GM23338 (cell line): ENCODE measurements at regions not wholly inside any gene's neighbourhood (a gene's known extent, or its start where the extent isn't known, plus 50 kb on each side); places are given as distances from the start of the nearest gene placed in this dataset.

Source experiments
- ATAC-seq: fragments of 200-7000 bp; cut with Tn5 transposase; 3 replicates; pipeline ENCODE4 v1.9.1; 2020
- DNase-seq: peaks from one replicate; pipeline ENCODE4 v3.0.0-alpha.2; 2015; ENCODE audit warnings: low spot score
- H2AFZ ChIP-seq: fragments of 200-600 bp; sonication (generic); 2 replicates; pipeline ENCODE4 v1.8.0; 2016; ENCODE audit warnings: antibody characterized with exemption, mild to moderate bottlenecking, moderate library complexity
- H3F3A ChIP-seq: fragments of 200-600 bp; sonication (generic); replicated peaks from 2 replicates; pipeline ENCODE4 v1.8.0; 2017; ENCODE audit warnings: antibody characterized with exemption, mixed run types, low read depth
- H3K27ac ChIP-seq: fragments of 200-600 bp; sonication (generic); 2 replicates; pipeline ENCODE4 v1.6.1; 2016; ENCODE audit warnings: low read depth
- H3K27me3 ChIP-seq: fragments of 200-600 bp; sonication (generic); 2 replicates; pipeline ENCODE4 v1.8.0; 2016; ENCODE audit warnings: mild to moderate bottlenecking, mixed run types, moderate library complexity; ENCODE audit not compliant: insufficient read depth
- H3K36me3 ChIP-seq: fragments of 200-600 bp; sonication (generic); 2 replicates; pipeline ENCODE4 v1.8.0; 2016; ENCODE audit warnings: mild to moderate bottlenecking; ENCODE audit not compliant: insufficient read depth
- H3K4me1 ChIP-seq: fragments of 200-600 bp; sonication (generic); 2 replicates; pipeline ENCODE4 v1.8.0; 2016; ENCODE audit warnings: mild to moderate bottlenecking, moderate library complexity; ENCODE audit not compliant: insufficient read depth
- H3K4me2 ChIP-seq: fragments of 200-600 bp; sonication (generic); 2 replicates; pipeline ENCODE4 v1.7.1; 2017; ENCODE audit warnings: mixed run types
- H3K4me3 ChIP-seq: fragments of 200-600 bp; sonication (generic); 2 replicates; pipeline ENCODE4 v1.6.1; 2016; ENCODE audit warnings: mixed run types
- H3K79me2 ChIP-seq: fragments of 200-600 bp; sonication (generic); replicated peaks from 2 replicates; pipeline ENCODE4 v1.8.0; 2017; ENCODE audit warnings: mild to moderate bottlenecking; ENCODE audit not compliant: insufficient read depth
- H3K9me2 ChIP-seq: fragments of 200-600 bp; sonication (generic); 2 replicates; pipeline ENCODE4 v1.8.0; 2017; ENCODE audit not compliant: insufficient read depth
- H4K20me1 ChIP-seq: fragments of 200-600 bp; sonication (generic); replicated peaks from 2 replicates; pipeline ENCODE4 v1.8.0; 2017; ENCODE audit warnings: mild to moderate bottlenecking; ENCODE audit not compliant: insufficient read depth
- H3K27ac Mint-ChIP-seq: 2 replicates; pipeline ENCODE4 v1.8.0; 2020; ENCODE audit warnings: inconsistent platforms, mild to moderate bottlenecking, moderate library complexity, mixed read lengths
- H3K27me3 Mint-ChIP-seq: 3 replicates; pipeline ENCODE4 v1.8.0; 2022; ENCODE audit warnings: low read depth, mild to moderate bottlenecking, moderate library complexity, mixed read lengths, inconsistent platforms; ENCODE audit not compliant: insufficient read depth, poor library complexity
- H3K36me3 Mint-ChIP-seq: 3 replicates; pipeline ENCODE4 v1.8.0; 2021; ENCODE audit warnings: low read depth, mild to moderate bottlenecking, inconsistent platforms, moderate library complexity, mixed read lengths
- H3K4me1 Mint-ChIP-seq: 3 replicates; pipeline ENCODE4 v1.8.0; 2020; ENCODE audit warnings: mild to moderate bottlenecking, inconsistent platforms, mixed read lengths
- H3K4me3 Mint-ChIP-seq: 3 replicates; pipeline ENCODE4 v1.8.0; 2021; ENCODE audit warnings: moderate library complexity, mild to moderate bottlenecking, inconsistent platforms, mixed read lengths
- H3K9me3 Mint-ChIP-seq: 3 replicates; pipeline ENCODE4 v1.8.0; 2020; ENCODE audit warnings: moderate library complexity, mild to moderate bottlenecking, inconsistent platforms, mixed read lengths
- CREB1 ChIP-seq: fragments of 250-450 bp; sonication (Bioruptor Pico); IDR thresholded peaks from 2 replicates; pipeline ENCODE4 v1.5.0; 2020; ENCODE audit warnings: low read depth, mild to moderate bottlenecking, moderate library complexity
- EZH2 ChIP-seq: fragments of 200-600 bp; sonication (generic); IDR thresholded peaks from one replicate; pipeline ENCODE4 v1.8.0; 2017; ENCODE audit warnings: antibody characterized with exemption, mild to moderate bottlenecking, low read depth; ENCODE audit not compliant: unreplicated experiment
- EZH2phosphoT487 ChIP-seq: fragments of 200-600 bp; sonication (generic); IDR thresholded peaks from one replicate; pipeline ENCODE4 v1.8.1; 2018; ENCODE audit warnings: antibody characterized with exemption; ENCODE audit not compliant: unreplicated experiment
- JUNB ChIP-seq: IDR thresholded peaks from one replicate; pipeline ENCODE4 v1.6.1; 2016; ENCODE audit warnings: antibody characterized with exemption; ENCODE audit not compliant: unreplicated experiment
- NANOG ChIP-seq: IDR thresholded peaks from 2 replicates; pipeline ENCODE4 v1.6.1; 2016; ENCODE audit warnings: antibody characterized with exemption, borderline replicate concordance
- POLR2AphosphoS5 ChIP-seq: IDR thresholded peaks from 2 replicates; pipeline ENCODE4 v1.6.1; 2016; ENCODE audit warnings: antibody characterized with exemption, low read depth
- STAT1 ChIP-seq: IDR thresholded peaks from one replicate; pipeline ENCODE4 v1.6.1; 2016; ENCODE audit warnings: antibody characterized with exemption; ENCODE audit not compliant: unreplicated experiment
- ZNF114 ChIP-seq: fragments of 250-450 bp; sonication (Bioruptor Pico); IDR thresholded peaks from 2 replicates; pipeline ENCODE4 v1.5.0; 2020; ENCODE audit warnings: mild to moderate bottlenecking, moderate library complexity
- ZNF331 ChIP-seq: fragments of 250-450 bp; sonication (Bioruptor Pico); IDR thresholded peaks from 2 replicates; pipeline ENCODE4 v1.5.0; 2020; ENCODE audit warnings: low read depth, mild to moderate bottlenecking, moderate library complexity
- TF ChIP-seq, protein P1 (sequence below): fragments of 250-450 bp; sonication (Bioruptor Pico); IDR thresholded peaks from 2 replicates; pipeline ENCODE4 v1.5.0; 2020; ENCODE audit warnings: mild to moderate bottlenecking, moderate library complexity
- TF ChIP-seq, protein P2 (sequence below): IDR thresholded peaks from 2 replicates; pipeline ENCODE4 v1.6.1; 2016; ENCODE audit warnings: antibody characterized with exemption
- TF ChIP-seq, protein P3 (sequence below), 2 experiments: fragments of 200-600 bp in 1 of 2; sonication (generic) in 1 of 2; conservative IDR thresholded peaks; 2 replicates each; pipeline versions ENCODE4 v1.5.1 to v1.6.1; 2016 to 2017; ENCODE audit warnings: antibody characterized with exemption in 2 of 2, low read depth in 2 of 2, mild to moderate bottlenecking in 2 of 2, moderate library complexity in 1 of 2
- TF ChIP-seq, protein P4 (sequence below): IDR thresholded peaks from one replicate; pipeline ENCODE4 v1.6.1; 2018; ENCODE audit warnings: antibody characterized with exemption; ENCODE audit not compliant: unreplicated experiment

DNA sequence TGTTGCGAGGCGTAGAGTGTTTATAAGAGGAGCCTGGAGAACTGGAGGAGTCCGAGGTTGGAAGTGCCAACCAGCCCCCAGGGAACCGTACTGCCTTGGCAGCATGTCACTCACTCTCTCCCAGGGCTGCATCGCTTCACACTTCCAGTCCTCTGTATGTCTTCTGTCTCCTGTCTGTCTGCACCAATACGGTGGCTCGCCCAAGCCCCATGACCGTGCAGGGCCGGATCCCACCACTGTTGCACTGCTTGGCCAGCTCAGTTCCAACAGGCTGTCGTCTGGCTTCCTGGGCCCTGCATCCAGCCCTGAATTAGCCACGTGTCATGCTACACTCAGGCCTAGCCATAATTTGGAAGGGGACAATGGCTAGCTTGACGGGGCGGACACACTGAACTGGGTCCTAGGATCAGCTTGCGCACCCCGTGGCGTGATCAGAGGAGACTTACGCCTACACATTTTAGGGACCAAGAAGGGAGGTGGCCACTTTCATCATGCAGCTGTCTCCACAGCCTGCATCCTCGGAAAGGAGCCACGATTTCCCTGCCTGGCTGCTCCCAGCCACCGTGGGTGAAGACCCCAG, 147.1 kb downstream of the URI1 start:
- Histone ChIP-seq H4K20me1 (no peaks in the 10 kb centered on the region), H3K4me1 (no peaks in the 10 kb centered on the region), H3K27ac (no peak overlapping the region), H3K27me3 (no peaks in the 10 kb centered on the region), H3K4me2 (no peak overlapping the region), H3K36me3 (no peaks in the 10 kb centered on the region), H3F3A (no peaks in the 10 kb centered on the region), H3K4me3 (no peak overlapping the region), H2AFZ (no peak overlapping the region), H3K9me2 (peaks cover 5% of the 10 kb centered on the region; the same call in 1 of the 2 replicates), H3K79me2 (no peaks in the 10 kb centered on the region)
- no peak for TF ChIP-seq ZNF114 (CRISPR knock-in tag)
- TF ChIP-seq ZNF331 (CRISPR knock-in tag), result no peak
- TF ChIP-seq EZH2phosphoT487, result no peak
- no peak for TF ChIP-seq JUNB
- TF ChIP-seq CREB1, result no peak
- TF ChIP-seq EZH2, result no peak
- TF ChIP-seq, protein P1, sequence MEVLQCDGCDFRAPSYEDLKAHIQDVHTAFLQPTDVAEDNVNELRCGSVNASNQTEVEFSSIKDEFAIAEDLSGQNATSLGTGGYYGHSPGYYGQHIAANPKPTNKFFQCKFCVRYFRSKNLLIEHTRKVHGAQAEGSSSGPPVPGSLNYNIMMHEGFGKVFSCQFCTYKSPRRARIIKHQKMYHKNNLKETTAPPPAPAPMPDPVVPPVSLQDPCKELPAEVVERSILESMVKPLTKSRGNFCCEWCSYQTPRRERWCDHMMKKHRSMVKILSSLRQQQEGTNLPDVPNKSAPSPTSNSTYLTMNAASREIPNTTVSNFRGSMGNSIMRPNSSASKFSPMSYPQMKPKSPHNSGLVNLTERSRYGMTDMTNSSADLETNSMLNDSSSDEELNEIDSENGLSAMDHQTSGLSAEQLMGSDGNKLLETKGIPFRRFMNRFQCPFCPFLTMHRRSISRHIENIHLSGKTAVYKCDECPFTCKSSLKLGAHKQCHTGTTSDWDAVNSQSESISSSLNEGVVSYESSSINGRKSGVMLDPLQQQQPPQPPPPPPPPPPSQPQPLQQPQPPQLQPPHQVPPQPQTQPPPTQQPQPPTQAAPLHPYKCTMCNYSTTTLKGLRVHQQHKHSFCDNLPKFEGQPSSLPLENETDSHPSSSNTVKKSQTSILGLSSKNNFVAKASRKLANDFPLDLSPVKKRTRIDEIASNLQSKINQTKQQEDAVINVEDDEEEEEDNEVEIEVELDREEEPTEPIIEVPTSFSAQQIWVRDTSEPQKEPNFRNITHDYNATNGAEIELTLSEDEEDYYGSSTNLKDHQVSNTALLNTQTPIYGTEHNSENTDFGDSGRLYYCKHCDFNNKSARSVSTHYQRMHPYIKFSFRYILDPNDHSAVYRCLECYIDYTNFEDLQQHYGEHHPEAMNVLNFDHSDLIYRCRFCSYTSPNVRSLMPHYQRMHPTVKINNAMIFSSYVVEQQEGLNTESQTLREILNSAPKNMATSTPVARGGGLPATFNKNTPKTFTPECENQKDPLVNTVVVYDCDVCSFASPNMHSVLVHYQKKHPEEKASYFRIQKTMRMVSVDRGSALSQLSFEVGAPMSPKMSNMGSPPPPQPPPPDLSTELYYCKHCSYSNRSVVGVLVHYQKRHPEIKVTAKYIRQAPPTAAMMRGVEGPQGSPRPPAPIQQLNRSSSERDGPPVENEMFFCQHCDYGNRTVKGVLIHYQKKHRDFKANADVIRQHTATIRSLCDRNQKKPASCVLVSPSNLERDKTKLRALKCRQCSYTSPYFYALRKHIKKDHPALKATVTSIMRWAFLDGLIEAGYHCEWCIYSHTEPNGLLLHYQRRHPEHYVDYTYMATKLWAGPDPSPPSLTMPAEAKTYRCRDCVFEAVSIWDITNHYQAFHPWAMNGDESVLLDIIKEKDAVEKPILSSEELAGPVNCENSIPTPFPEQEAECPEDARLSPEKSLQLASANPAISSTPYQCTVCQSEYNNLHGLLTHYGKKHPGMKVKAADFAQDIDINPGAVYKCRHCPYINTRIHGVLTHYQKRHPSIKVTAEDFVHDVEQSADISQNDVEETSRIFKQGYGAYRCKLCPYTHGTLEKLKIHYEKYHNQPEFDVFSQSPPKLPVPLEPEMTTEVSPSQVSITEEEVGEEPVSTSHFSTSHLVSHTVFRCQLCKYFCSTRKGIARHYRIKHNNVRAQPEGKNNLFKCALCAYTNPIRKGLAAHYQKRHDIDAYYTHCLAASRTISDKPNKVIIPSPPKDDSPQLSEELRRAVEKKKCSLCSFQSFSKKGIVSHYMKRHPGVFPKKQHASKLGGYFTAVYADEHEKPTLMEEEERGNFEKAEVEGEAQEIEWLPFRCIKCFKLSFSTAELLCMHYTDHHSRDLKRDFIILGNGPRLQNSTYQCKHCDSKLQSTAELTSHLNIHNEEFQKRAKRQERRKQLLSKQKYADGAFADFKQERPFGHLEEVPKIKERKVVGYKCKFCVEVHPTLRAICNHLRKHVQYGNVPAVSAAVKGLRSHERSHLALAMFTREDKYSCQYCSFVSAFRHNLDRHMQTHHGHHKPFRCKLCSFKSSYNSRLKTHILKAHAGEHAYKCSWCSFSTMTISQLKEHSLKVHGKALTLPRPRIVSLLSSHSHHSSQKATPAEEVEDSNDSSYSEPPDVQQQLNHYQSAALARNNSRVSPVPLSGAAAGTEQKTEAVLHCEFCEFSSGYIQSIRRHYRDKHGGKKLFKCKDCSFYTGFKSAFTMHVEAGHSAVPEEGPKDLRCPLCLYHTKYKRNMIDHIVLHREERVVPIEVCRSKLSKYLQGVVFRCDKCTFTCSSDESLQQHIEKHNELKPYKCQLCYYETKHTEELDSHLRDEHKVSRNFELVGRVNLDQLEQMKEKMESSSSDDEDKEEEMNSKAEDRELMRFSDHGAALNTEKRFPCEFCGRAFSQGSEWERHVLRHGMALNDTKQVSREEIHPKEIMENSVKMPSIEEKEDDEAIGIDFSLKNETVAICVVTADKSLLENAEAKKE (CRISPR knock-in tag), result no peak
- TF ChIP-seq, protein P2, sequence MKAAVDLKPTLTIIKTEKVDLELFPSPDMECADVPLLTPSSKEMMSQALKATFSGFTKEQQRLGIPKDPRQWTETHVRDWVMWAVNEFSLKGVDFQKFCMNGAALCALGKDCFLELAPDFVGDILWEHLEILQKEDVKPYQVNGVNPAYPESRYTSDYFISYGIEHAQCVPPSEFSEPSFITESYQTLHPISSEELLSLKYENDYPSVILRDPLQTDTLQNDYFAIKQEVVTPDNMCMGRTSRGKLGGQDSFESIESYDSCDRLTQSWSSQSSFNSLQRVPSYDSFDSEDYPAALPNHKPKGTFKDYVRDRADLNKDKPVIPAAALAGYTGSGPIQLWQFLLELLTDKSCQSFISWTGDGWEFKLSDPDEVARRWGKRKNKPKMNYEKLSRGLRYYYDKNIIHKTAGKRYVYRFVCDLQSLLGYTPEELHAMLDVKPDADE, result no peak
- no peak for TF ChIP-seq POLR2AphosphoS5
- no peak for TF ChIP-seq STAT1
- TF ChIP-seq, protein P3, sequence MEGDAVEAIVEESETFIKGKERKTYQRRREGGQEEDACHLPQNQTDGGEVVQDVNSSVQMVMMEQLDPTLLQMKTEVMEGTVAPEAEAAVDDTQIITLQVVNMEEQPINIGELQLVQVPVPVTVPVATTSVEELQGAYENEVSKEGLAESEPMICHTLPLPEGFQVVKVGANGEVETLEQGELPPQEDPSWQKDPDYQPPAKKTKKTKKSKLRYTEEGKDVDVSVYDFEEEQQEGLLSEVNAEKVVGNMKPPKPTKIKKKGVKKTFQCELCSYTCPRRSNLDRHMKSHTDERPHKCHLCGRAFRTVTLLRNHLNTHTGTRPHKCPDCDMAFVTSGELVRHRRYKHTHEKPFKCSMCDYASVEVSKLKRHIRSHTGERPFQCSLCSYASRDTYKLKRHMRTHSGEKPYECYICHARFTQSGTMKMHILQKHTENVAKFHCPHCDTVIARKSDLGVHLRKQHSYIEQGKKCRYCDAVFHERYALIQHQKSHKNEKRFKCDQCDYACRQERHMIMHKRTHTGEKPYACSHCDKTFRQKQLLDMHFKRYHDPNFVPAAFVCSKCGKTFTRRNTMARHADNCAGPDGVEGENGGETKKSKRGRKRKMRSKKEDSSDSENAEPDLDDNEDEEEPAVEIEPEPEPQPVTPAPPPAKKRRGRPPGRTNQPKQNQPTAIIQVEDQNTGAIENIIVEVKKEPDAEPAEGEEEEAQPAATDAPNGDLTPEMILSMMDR (conservative IDR thresholded peaks at IDR 0.05; ENCODE audit: low read depth in 2 of 2), result no peak
- TF ChIP-seq NANOG, result no peak
- TF ChIP-seq, protein P4, sequence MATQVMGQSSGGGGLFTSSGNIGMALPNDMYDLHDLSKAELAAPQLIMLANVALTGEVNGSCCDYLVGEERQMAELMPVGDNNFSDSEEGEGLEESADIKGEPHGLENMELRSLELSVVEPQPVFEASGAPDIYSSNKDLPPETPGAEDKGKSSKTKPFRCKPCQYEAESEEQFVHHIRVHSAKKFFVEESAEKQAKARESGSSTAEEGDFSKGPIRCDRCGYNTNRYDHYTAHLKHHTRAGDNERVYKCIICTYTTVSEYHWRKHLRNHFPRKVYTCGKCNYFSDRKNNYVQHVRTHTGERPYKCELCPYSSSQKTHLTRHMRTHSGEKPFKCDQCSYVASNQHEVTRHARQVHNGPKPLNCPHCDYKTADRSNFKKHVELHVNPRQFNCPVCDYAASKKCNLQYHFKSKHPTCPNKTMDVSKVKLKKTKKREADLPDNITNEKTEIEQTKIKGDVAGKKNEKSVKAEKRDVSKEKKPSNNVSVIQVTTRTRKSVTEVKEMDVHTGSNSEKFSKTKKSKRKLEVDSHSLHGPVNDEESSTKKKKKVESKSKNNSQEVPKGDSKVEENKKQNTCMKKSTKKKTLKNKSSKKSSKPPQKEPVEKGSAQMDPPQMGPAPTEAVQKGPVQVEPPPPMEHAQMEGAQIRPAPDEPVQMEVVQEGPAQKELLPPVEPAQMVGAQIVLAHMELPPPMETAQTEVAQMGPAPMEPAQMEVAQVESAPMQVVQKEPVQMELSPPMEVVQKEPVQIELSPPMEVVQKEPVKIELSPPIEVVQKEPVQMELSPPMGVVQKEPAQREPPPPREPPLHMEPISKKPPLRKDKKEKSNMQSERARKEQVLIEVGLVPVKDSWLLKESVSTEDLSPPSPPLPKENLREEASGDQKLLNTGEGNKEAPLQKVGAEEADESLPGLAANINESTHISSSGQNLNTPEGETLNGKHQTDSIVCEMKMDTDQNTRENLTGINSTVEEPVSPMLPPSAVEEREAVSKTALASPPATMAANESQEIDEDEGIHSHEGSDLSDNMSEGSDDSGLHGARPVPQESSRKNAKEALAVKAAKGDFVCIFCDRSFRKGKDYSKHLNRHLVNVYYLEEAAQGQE, result no peak
- no peaks in the 10 kb centered on the region for H3K36me3 Mint-ChIP-seq
- ATAC-seq, result no peak
- H3K9me3 Mint-ChIP-seq, result no peaks in the 10 kb centered on the region
- H3K4me3 Mint-ChIP-seq, result no peak overlapping the region
- peaks cover 3% of the 10 kb centered on the region; the same call in 2 of the 3 replicates for H3K4me1 Mint-ChIP-seq
- no peak for DNase-seq
- no peak overlapping the region for H3K27ac Mint-ChIP-seq
- peaks cover 10% of the 10 kb centered on the region for H3K27me3 Mint-ChIP-seq
